22Rv1 (cell line): ENCODE measurements at regions not wholly inside any gene's neighbourhood (a gene's known extent, or its start where the extent isn't known, plus 50 kb on each side); places are given as distances from the start of the nearest gene placed in this dataset.

Source experiments
- ZFX ChIP-seq: fragments of 450-650 bp; IDR thresholded peaks from 2 replicates; pipeline ENCODE4 v1.6.1; 2017; ENCODE audit warnings: antibody characterized with exemption, borderline replicate concordance
- TF ChIP-seq, protein P1 (sequence below): fragments of 450-650 bp; IDR thresholded peaks from 2 replicates; pipeline ENCODE4 v1.5.1; 2017; ENCODE audit warnings: mild to moderate bottlenecking

DNA sequence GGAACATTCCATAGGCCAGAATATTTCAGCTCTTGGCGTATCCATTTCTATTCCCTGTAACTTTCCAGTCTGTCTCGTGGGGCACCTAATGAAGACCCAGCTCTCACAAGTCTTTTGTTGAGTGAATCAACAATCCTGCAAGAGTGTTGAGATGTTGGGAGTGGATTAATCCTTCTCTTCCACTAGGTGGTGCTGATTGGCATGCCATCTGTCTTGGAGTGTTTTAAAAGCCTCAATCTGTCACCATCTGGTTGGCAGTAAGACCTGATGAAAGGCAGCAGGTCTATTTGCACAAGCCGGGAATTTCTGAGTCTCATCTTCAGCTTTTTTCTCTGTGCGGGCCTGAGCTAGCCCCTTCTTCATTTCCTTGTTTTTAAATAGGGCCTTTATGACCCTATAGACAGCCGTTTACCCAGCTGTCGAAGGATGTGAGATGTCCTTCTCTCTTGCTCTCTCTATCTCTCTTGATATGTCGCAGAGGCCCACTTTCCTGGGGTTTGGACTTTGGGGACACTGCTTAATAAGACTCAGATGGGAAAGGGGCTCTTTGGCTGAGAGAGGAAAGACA is 180.5 kb downstream of the ZNF365 start:
- TF ChIP-seq, protein P1, sequence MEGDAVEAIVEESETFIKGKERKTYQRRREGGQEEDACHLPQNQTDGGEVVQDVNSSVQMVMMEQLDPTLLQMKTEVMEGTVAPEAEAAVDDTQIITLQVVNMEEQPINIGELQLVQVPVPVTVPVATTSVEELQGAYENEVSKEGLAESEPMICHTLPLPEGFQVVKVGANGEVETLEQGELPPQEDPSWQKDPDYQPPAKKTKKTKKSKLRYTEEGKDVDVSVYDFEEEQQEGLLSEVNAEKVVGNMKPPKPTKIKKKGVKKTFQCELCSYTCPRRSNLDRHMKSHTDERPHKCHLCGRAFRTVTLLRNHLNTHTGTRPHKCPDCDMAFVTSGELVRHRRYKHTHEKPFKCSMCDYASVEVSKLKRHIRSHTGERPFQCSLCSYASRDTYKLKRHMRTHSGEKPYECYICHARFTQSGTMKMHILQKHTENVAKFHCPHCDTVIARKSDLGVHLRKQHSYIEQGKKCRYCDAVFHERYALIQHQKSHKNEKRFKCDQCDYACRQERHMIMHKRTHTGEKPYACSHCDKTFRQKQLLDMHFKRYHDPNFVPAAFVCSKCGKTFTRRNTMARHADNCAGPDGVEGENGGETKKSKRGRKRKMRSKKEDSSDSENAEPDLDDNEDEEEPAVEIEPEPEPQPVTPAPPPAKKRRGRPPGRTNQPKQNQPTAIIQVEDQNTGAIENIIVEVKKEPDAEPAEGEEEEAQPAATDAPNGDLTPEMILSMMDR, result peak; percentile 82
- no peak for TF ChIP-seq ZFX
